H1 (cell line): ENCODE measurements at regions not wholly inside any gene's neighbourhood (a gene's known extent, or its start where the extent isn't known, plus 50 kb on each side); places are given as distances from the start of the nearest gene placed in this dataset.

ENCODE experiments used
- BCL11A ChIP-seq, 2 experiments: IDR thresholded peaks; one replicate each; pipeline ENCODE4 v1.6.1; 2011; ENCODE audit warnings: low read depth in 2 of 2, low read length in 2 of 2, mild to moderate bottlenecking in 2 of 2
- POLR2AphosphoS5 ChIP-seq: IDR thresholded peaks from 2 replicates; pipeline ENCODE4 v1.6.1; 2011; ENCODE audit warnings: low read depth, low read length

DNA sequence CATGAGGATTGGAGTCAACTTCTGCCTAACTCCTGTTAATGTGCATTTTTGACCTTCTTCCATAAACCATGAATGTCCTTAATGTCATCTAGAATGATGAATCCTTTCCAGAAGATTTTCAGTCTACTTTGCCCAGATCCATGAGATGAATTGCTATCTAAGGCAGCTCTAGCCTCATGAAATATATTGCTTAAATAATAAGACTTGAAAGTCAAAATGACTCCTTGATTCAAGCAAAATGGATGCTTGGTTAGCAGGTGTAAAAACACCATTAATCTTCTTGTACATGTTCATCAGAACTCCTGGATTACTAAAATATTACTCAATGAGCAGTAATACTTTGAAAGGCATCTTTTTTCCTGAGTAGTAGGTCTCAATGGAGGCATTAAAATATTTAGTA lies 238.5 kb upstream of the ZC3H12C start (continued):
- TF ChIP-seq POLR2AphosphoS5 (no peak), BCL11A (IDR thresholded peaks at IDR 0.05; ENCODE audit: low read depth in 2 of 2, low read length in 2 of 2) (no peak)
